ENCODE measurements at regions not wholly inside any gene's neighbourhood (a gene's known extent, or its start where the extent isn't known, plus 50 kb on each side); places are given as distances from the start of the nearest gene placed in this dataset.

DNA sequence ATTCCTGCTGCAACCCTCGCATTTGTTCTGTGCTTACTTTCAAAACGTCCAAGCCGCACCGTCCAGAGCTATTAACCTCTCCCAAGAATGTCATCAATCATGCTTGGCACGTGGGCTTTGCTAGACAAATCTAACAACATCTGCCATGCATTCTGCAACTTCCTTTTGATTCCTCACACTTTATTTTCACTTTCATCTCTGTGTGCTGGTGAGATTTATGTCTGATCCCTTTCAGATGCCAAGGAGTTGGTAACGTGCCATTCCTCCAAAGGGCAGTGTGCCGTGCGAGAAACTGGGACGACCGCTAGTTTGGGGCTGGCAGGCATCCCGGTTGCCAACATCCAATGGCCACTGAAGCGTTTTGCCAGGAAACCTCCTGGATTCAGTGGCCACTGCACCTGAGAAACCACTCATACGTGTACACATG, 230.0 kb upstream of the PARD3B start:
- Histone ChIP-seq H3K4me3 (ENCODE audit: low read length) (no peak overlapping the region), H3F3A (ENCODE audit: insufficient read depth, low read length) (no peaks in the 10 kb centered on the region), H3K9me2 (replicated peaks; ENCODE audit: insufficient read depth, low read length) (no peaks in the 10 kb centered on the region), H3K27ac (ENCODE audit: low read length) (no peak overlapping the region), H3K27me3 (replicated peaks; ENCODE audit: insufficient read depth, low read length) (no peaks in the 10 kb centered on the region), H3K9me3 (replicated peaks; ENCODE audit: insufficient read depth, low read length) (no peaks in the 10 kb centered on the region), H3K4me2 (ENCODE audit: low read depth, low read length) (no peak overlapping the region), H4K20me1 (ENCODE audit: insufficient read depth, low read length) (no peaks in the 10 kb centered on the region), H3K9ac (ENCODE audit: low read length) (no peak overlapping the region), H3K36me3 (replicated peaks; ENCODE audit: insufficient read depth, low read length) (no peaks in the 10 kb centered on the region), H3K79me2 (ENCODE audit: low read length) (no peaks in the 10 kb centered on the region), H3K4me1 (ENCODE audit: low read length) (no peaks in the 10 kb centered on the region), H2AFZ (ENCODE audit: low read length) (no peak overlapping the region)
- no peak for DNase-seq
- TF ChIP-seq EZH2phosphoT487 (IDR thresholded peaks at IDR 0.05; ENCODE audit: low read length) (no peak), EZH2 (optimal IDR thresholded peaks at IDR 0.05; ENCODE audit: low read depth, low read length) (no peak)
- TF ChIP-seq, protein P1, sequence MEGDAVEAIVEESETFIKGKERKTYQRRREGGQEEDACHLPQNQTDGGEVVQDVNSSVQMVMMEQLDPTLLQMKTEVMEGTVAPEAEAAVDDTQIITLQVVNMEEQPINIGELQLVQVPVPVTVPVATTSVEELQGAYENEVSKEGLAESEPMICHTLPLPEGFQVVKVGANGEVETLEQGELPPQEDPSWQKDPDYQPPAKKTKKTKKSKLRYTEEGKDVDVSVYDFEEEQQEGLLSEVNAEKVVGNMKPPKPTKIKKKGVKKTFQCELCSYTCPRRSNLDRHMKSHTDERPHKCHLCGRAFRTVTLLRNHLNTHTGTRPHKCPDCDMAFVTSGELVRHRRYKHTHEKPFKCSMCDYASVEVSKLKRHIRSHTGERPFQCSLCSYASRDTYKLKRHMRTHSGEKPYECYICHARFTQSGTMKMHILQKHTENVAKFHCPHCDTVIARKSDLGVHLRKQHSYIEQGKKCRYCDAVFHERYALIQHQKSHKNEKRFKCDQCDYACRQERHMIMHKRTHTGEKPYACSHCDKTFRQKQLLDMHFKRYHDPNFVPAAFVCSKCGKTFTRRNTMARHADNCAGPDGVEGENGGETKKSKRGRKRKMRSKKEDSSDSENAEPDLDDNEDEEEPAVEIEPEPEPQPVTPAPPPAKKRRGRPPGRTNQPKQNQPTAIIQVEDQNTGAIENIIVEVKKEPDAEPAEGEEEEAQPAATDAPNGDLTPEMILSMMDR (IDR thresholded peaks at IDR 0.05; ENCODE audit: low read length): no peak

DNA sequence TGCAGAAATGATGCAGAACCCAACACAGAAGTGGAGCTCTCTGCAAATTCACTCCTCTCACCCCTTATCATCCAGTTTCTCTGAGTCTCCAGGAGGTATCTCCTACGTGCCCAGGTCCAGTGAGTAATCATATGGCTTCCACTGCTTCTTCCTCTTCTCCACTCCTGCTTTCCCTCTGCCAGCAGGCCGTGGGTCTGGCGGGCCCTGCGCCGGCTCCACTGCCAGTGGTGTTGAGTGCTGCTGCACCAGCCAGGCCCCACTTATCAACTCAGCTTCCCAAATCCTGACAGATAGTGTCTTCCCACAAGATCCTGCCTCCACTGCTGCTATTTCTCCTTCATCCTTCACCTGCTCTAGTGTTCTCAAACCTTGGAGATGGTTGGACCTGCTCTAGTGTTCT, 227.6 kb upstream of the PARD3B start:
- Histone ChIP-seq H3K4me1 (ENCODE audit: low read length) (no peaks in the 10 kb centered on the region), H3K9me3 (replicated peaks; ENCODE audit: insufficient read depth, low read length) (no peaks in the 10 kb centered on the region), H3K9ac (ENCODE audit: low read length) (no peak overlapping the region), H4K20me1 (ENCODE audit: insufficient read depth, low read length) (no peaks in the 10 kb centered on the region), H2AFZ (ENCODE audit: low read length) (no peak overlapping the region), H3K27me3 (replicated peaks; ENCODE audit: insufficient read depth, low read length) (no peaks in the 10 kb centered on the region), H3F3A (ENCODE audit: insufficient read depth, low read length) (no peaks in the 10 kb centered on the region), H3K79me2 (ENCODE audit: low read length) (no peaks in the 10 kb centered on the region), H3K4me3 (ENCODE audit: low read length) (no peak overlapping the region), H3K36me3 (replicated peaks; ENCODE audit: insufficient read depth, low read length) (no peaks in the 10 kb centered on the region), H3K4me2 (ENCODE audit: low read depth, low read length) (no peak overlapping the region), H3K27ac (ENCODE audit: low read length) (no peak overlapping the region), H3K9me2 (replicated peaks; ENCODE audit: insufficient read depth, low read length) (no peaks in the 10 kb centered on the region)
- TF ChIP-seq EZH2 (optimal IDR thresholded peaks at IDR 0.05; ENCODE audit: low read depth, low read length) (no peak), EZH2phosphoT487 (IDR thresholded peaks at IDR 0.05; ENCODE audit: low read length) (no peak)
- TF ChIP-seq, protein P1 (IDR thresholded peaks at IDR 0.05; ENCODE audit: low read length): no peak
- no peak for DNase-seq

- no peak overlapping the region for H3K9ac ChIP-seq (ENCODE audit: low read length)
These were observed 224.1 kb upstream of the PARD3B start for GRCh38 chr2:204321027-204321800.

More at GRCh38 chr2:204321027-204321800, 224.1 kb upstream of the PARD3B start:
- no peak for TF ChIP-seq EZH2phosphoT487 (IDR thresholded peaks at IDR 0.05; ENCODE audit: low read length)
- TF ChIP-seq EZH2 (optimal IDR thresholded peaks at IDR 0.05; ENCODE audit: low read depth, low read length): no peak
- TF ChIP-seq, protein P1 (IDR thresholded peaks at IDR 0.05; ENCODE audit: low read length): no peak
- Histone ChIP-seq H3K9me3 (replicated peaks; ENCODE audit: insufficient read depth, low read length) (no peaks in the 10 kb centered on the region), H3K4me3 (ENCODE audit: low read length) (no peak overlapping the region), H3K36me3 (replicated peaks; ENCODE audit: insufficient read depth, low read length) (no peaks in the 10 kb centered on the region), H4K20me1 (ENCODE audit: insufficient read depth, low read length) (no peaks in the 10 kb centered on the region), H3K4me2 (ENCODE audit: low read depth, low read length) (no peak overlapping the region), H2AFZ (ENCODE audit: low read length) (no peak overlapping the region), H3K4me1 (ENCODE audit: low read length) (no peaks in the 10 kb centered on the region), H3F3A (ENCODE audit: insufficient read depth, low read length) (no peaks in the 10 kb centered on the region), H3K79me2 (ENCODE audit: low read length) (no peaks in the 10 kb centered on the region), H3K27me3 (replicated peaks; ENCODE audit: insufficient read depth, low read length) (no peaks in the 10 kb centered on the region), H3K9me2 (replicated peaks; ENCODE audit: insufficient read depth, low read length) (no peaks in the 10 kb centered on the region), H3K27ac (ENCODE audit: low read length) (no peak overlapping the region)
- DNase-seq: no peak
